ENCODE measurements at regions not wholly inside any gene's neighbourhood (a gene's known extent, or its start where the extent isn't known, plus 50 kb on each side); places are given as distances from the start of the nearest gene placed in this dataset.

DNA sequence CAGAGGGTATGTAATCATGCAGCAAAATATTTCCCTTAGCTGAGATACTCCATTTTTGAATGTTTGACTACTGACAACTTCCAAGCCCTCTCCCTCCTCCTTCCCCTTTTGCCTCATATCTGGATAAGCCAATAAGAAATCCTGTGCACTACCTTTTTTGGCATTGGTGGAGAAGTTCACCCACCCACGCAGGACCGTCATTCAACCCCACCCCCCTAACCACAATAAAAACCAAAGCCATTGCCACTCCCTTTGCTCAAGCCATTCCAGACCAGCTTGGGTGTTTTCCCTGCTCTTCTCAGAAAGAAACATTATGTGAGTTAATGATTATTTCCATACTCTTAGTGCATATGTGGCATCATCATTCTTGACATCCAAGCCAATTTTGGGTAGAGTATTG, 176.7 kb downstream of the PTPN11 start:
- TF ChIP-seq CTCF (conservative IDR thresholded peaks at IDR 0.05 in 1 of 2, IDR thresholded peaks at IDR 0.05 in 1 of 2; ENCODE audit: extremely low read depth in 1 of 2, insufficient read depth in 1 of 2, low read depth in 1 of 2, low read length in 2 of 2) (no peak), EZH2 (IDR thresholded peaks at IDR 0.05; ENCODE audit: borderline replicate concordance, low read length) (no peak)
